ENCODE measurements at regions not wholly inside any gene's neighbourhood (a gene's known extent, or its start where the extent isn't known, plus 50 kb on each side); places are given as distances from the start of the nearest gene placed in this dataset.

GRCh38 chr16:66196770-66197169, 169.7 kb upstream of the CDH5 start:
- Histone ChIP-seq H3K9me2 (ENCODE audit: insufficient read depth) (no peaks in the 10 kb centered on the region), H4K20me1 (ENCODE audit: insufficient read depth) (no peaks in the 10 kb centered on the region), H3K36me3 (ENCODE audit: control insufficient read depth in 1 of 2, insufficient read depth in 2 of 2, low read length in 2 of 2) (no peaks in the 10 kb centered on the region), H3K27me3 (ENCODE audit: insufficient read depth, low read length) (no peaks in the 10 kb centered on the region; the same call in 1 of the 2 replicates), H3K4me3 (replicated peaks in 1 of 2; ENCODE audit: low read depth in 1 of 2, low read length in 2 of 2) (no peak overlapping the region), H3K4me2 (ENCODE audit: low read length) (no peak overlapping the region), H3K9ac (ENCODE audit: low read length) (no peak overlapping the region), H3K27ac (ENCODE audit: low read depth, low read length) (no peak overlapping the region), H2AFZ (ENCODE audit: low read depth, low read length, poor library complexity, severe bottlenecking) (no peak overlapping the region), H3K79me2 (ENCODE audit: insufficient read depth, low read length) (no peaks in the 10 kb centered on the region), H3K9me3 (ENCODE audit: control insufficient read depth in 1 of 2, insufficient read depth in 1 of 2, low read depth in 1 of 2, low read length in 2 of 2) (no peaks in the 10 kb centered on the region), H3K4me1 (ENCODE audit: control insufficient read depth in 1 of 2, insufficient read depth in 2 of 2, low read length in 2 of 2) (no peaks in the 10 kb centered on the region)
- CTCF ChIA-PET = no interaction called here
- ATAC-seq = no peak
- TF ChIP-seq CEBPB (IDR thresholded peaks at IDR 0.05; ENCODE audit: low read depth) (no peak), POLR2AphosphoS5 (IDR thresholded peaks at IDR 0.05; ENCODE audit: low read depth, low read length) (no peak), ELF1 (IDR thresholded peaks at IDR 0.05; ENCODE audit: borderline replicate concordance, low read depth) (no peak), YY1 (IDR thresholded peaks at IDR 0.05; ENCODE audit: extremely low read depth, insufficient replicate concordance, low read depth, low read length) (no peak), JUND (IDR thresholded peaks at IDR 0.05) (no peak), MAX (IDR thresholded peaks at IDR 0.05) (no peak), RAD21 (IDR thresholded peaks at IDR 0.05; ENCODE audit: low read depth) (no peak), SIN3A (IDR thresholded peaks at IDR 0.05; ENCODE audit: low read depth) (no peak), ZNF274 (IDR thresholded peaks at IDR 0.05; ENCODE audit: low read depth, low read length) (no peak), ZFX (IDR thresholded peaks at IDR 0.05) (no peak), TCF7L2 (IDR thresholded peaks at IDR 0.05; ENCODE audit: borderline replicate concordance, extremely low read depth, insufficient read depth, insufficient read length) (no peak), CTCF (IDR thresholded peaks at IDR 0.05 in 2 of 3, conservative IDR thresholded peaks at IDR 0.05 in 1 of 3; ENCODE audit: borderline replicate concordance in 1 of 3, insufficient read depth in 1 of 3, low read depth in 2 of 3, low read length in 2 of 3) (no peak), EGR1 (IDR thresholded peaks at IDR 0.05; ENCODE audit: low read depth) (no peak), POLR2A (IDR thresholded peaks at IDR 0.05; ENCODE audit: borderline replicate concordance, extremely low read depth, insufficient read depth, insufficient read length) (no peak), SP1 (IDR thresholded peaks at IDR 0.05; ENCODE audit: low read depth) (no peak), ZBTB33 (IDR thresholded peaks at IDR 0.05; ENCODE audit: extremely low read depth, insufficient replicate concordance, low read length) (no peak), EZH2phosphoT487 (IDR thresholded peaks at IDR 0.05; ENCODE audit: borderline replicate concordance) (no peak), ATF3 (IDR thresholded peaks at IDR 0.05) (no peak)
- BruUV-seq (replicated peaks) = no TSS peak
- no peak for DNase-seq (ENCODE audit: low read depth, low spot score)
- intact Hi-C loops (cut with micrococcal nuclease) = no loop called here
- POLR2A ChIA-PET = no interaction called here
- RAD21 ChIA-PET (ENCODE audit: low non-redundant PET in 1 of 2, low total read pairs in 2 of 2, uncharacterized antibody in 2 of 2, unreplicated experiment in 2 of 2) = no interaction called here
